ENCODE measurements at regions not wholly inside any gene's neighbourhood (a gene's known extent, or its start where the extent isn't known, plus 50 kb on each side); places are given as distances from the start of the nearest gene placed in this dataset.

DNA sequence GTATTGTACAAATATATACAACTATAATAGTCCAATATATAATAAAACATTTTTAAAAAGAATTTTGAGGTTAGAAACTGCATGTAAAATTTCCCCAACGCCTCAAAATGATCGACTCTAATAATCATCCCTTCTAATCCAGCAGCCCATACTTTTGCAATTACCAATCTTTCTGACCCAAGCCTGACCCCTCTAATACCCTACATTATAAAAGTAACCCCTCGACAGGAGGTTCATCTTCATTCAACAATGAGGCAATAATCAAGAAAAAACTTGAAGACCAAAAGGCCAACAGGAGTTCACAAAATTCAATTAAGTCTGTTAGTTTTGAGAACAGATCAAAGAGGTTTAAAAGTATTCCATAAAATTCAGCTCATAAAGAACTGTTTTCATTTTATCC is 393.5 kb downstream of the GPM6A start:
- TF ChIP-seq, protein P1, sequence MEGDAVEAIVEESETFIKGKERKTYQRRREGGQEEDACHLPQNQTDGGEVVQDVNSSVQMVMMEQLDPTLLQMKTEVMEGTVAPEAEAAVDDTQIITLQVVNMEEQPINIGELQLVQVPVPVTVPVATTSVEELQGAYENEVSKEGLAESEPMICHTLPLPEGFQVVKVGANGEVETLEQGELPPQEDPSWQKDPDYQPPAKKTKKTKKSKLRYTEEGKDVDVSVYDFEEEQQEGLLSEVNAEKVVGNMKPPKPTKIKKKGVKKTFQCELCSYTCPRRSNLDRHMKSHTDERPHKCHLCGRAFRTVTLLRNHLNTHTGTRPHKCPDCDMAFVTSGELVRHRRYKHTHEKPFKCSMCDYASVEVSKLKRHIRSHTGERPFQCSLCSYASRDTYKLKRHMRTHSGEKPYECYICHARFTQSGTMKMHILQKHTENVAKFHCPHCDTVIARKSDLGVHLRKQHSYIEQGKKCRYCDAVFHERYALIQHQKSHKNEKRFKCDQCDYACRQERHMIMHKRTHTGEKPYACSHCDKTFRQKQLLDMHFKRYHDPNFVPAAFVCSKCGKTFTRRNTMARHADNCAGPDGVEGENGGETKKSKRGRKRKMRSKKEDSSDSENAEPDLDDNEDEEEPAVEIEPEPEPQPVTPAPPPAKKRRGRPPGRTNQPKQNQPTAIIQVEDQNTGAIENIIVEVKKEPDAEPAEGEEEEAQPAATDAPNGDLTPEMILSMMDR (conservative IDR thresholded peaks at IDR 0.05; ENCODE audit: low read depth in 2 of 2), result no peak
- TF ChIP-seq EZH2 (IDR thresholded peaks at IDR 0.05; ENCODE audit: low read depth, unreplicated experiment), result no peak
- TF ChIP-seq, protein P2, sequence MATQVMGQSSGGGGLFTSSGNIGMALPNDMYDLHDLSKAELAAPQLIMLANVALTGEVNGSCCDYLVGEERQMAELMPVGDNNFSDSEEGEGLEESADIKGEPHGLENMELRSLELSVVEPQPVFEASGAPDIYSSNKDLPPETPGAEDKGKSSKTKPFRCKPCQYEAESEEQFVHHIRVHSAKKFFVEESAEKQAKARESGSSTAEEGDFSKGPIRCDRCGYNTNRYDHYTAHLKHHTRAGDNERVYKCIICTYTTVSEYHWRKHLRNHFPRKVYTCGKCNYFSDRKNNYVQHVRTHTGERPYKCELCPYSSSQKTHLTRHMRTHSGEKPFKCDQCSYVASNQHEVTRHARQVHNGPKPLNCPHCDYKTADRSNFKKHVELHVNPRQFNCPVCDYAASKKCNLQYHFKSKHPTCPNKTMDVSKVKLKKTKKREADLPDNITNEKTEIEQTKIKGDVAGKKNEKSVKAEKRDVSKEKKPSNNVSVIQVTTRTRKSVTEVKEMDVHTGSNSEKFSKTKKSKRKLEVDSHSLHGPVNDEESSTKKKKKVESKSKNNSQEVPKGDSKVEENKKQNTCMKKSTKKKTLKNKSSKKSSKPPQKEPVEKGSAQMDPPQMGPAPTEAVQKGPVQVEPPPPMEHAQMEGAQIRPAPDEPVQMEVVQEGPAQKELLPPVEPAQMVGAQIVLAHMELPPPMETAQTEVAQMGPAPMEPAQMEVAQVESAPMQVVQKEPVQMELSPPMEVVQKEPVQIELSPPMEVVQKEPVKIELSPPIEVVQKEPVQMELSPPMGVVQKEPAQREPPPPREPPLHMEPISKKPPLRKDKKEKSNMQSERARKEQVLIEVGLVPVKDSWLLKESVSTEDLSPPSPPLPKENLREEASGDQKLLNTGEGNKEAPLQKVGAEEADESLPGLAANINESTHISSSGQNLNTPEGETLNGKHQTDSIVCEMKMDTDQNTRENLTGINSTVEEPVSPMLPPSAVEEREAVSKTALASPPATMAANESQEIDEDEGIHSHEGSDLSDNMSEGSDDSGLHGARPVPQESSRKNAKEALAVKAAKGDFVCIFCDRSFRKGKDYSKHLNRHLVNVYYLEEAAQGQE (IDR thresholded peaks at IDR 0.05; ENCODE audit: unreplicated experiment), result no peak
- TF ChIP-seq CREB1 (CRISPR knock-in tag; IDR thresholded peaks at IDR 0.05; ENCODE audit: low read depth), result no peak
- TF ChIP-seq, protein P3, sequence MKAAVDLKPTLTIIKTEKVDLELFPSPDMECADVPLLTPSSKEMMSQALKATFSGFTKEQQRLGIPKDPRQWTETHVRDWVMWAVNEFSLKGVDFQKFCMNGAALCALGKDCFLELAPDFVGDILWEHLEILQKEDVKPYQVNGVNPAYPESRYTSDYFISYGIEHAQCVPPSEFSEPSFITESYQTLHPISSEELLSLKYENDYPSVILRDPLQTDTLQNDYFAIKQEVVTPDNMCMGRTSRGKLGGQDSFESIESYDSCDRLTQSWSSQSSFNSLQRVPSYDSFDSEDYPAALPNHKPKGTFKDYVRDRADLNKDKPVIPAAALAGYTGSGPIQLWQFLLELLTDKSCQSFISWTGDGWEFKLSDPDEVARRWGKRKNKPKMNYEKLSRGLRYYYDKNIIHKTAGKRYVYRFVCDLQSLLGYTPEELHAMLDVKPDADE (IDR thresholded peaks at IDR 0.05), result no peak
- no peak for TF ChIP-seq ZNF331 (CRISPR knock-in tag; IDR thresholded peaks at IDR 0.05; ENCODE audit: low read depth)
- no peak for TF ChIP-seq POLR2AphosphoS5 (IDR thresholded peaks at IDR 0.05; ENCODE audit: low read depth)
- TF ChIP-seq EZH2phosphoT487 (IDR thresholded peaks at IDR 0.05; ENCODE audit: unreplicated experiment), result no peak
- no peak for TF ChIP-seq NANOG (IDR thresholded peaks at IDR 0.05; ENCODE audit: borderline replicate concordance)

All from GM23338 (cell line).